Muscle layer of duodenum (tissue), 2 donors: ENCODE measurements at regions not wholly inside any gene's neighbourhood (a gene's known extent, or its start where the extent isn't known, plus 50 kb on each side); places are given as distances from the start of the nearest gene placed in this dataset.

ENCODE experiments used
- H3K27ac ChIP-seq: one replicate; pipeline ENCODE4 v1.7.0; 2013; ENCODE audit warnings: mild to moderate bottlenecking, low read length
- H3K27me3 ChIP-seq: one replicate; pipeline ENCODE4 v1.7.0; 2013; ENCODE audit warnings: low read depth, mild to moderate bottlenecking, control low read depth, low read length
- H3K36me3 ChIP-seq, 2 donors: one replicate each; pipeline ENCODE4 v1.7.0; 2013; ENCODE audit warnings: low read length in 2 of 2, control low read depth in 1 of 2, mild to moderate bottlenecking in 1 of 2; ENCODE audit not compliant: insufficient read depth in 2 of 2, control insufficient read depth in 1 of 2
- H3K4me1 ChIP-seq, 2 donors: one replicate each; pipeline ENCODE4 v1.7.0; 2013; ENCODE audit warnings: low read length in 2 of 2, mild to moderate bottlenecking in 2 of 2, control low read depth in 1 of 2, moderate library complexity in 1 of 2; ENCODE audit not compliant: insufficient read depth in 2 of 2, control insufficient read depth in 1 of 2
- H3K4me3 ChIP-seq, 2 donors: one replicate each; pipeline ENCODE4 v1.7.0; 2013; ENCODE audit warnings: low read length in 2 of 2, low read depth in 1 of 2, mild to moderate bottlenecking in 1 of 2
- H3K9me3 ChIP-seq, 2 donors: one replicate each; pipeline ENCODE4 v1.7.0; 2013; ENCODE audit warnings: low read length in 2 of 2, control low read depth in 1 of 2, mild to moderate bottlenecking in 1 of 2; ENCODE audit not compliant: control insufficient read depth in 1 of 2
- donor health status: healthy.

DNA sequence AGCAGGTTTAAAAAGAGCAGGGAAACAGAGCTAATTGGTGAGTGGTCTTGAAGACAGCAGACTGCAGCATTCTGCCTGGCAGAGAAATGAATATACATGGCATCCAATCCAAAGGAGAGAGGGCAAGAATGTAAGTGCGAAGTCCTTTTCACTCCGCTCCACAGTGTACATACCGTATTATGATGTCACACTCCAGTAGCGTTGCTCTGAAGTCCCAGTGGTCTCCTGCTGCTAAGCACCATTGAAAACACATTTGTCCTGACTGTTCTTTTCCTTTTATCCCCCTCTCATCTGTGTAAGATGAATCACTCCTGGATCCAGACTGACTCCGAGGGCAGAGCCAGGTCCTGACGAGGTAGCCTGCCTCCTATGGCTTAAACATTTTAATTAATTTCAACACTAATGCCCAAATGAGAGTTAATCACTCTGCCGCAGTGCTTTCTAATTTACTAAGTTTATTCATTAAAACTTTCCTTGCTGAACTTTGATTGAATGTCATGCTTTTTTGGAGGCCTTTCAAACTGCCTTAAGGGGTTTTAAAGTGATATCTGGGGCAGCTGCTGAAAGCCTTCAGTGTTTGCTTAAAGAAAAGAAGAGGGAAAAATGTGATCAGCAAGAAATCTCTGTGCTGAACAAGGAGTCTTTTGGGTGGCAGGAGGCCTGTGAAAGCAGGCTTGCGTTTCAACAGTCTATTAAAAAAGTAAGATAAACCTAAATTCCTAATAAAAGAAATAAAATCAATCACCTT lies 227.2 kb downstream of the ATG4C start:
- Histone ChIP-seq H3K36me3 (no peaks in the 10 kb centered on the region), H3K27me3 (no peaks in the 10 kb centered on the region), H3K4me1 (no peaks in the 10 kb centered on the region), H3K9me3 (no peaks in the 10 kb centered on the region), H3K27ac (no peak overlapping the region), H3K4me3 (no peak overlapping the region)

GRCh38 chr1:63012339-63012738 lies 228.4 kb downstream of the ATG4C start:
- Histone ChIP-seq H3K27ac (no peak overlapping the region), H3K9me3 (no peaks in the 10 kb centered on the region), H3K27me3 (no peaks in the 10 kb centered on the region), H3K4me3 (no peak overlapping the region), H3K4me1 (no peaks in the 10 kb centered on the region), H3K36me3 (no peaks in the 10 kb centered on the region)

DNA sequence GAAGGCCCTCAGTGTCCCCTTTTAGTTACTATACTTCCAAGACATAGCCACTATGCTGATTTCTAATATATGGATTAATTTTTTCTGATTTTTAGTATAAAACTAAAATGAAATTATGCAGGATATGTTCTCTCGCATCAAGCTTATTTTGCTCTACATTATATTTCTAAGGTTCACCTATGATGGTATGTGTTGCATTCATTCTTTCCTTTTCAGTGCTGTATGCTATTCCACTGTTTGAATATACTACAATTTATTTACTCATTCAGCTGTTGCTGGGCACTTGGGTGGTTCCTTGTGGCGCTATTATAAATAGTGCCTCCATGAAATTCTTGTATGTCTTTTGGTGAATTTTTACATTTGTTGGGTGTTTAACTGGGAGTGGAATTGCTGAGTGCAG lies 230.3 kb downstream of the ATG4C start:
- H3K27ac ChIP-seq, result no peak overlapping the region
- H3K36me3 ChIP-seq, result no peaks in the 10 kb centered on the region
- no peak overlapping the region for H3K4me3 ChIP-seq
- H3K9me3 ChIP-seq, result no peaks in the 10 kb centered on the region
- no peaks in the 10 kb centered on the region for H3K27me3 ChIP-seq
- no peaks in the 10 kb centered on the region for H3K4me1 ChIP-seq

DNA sequence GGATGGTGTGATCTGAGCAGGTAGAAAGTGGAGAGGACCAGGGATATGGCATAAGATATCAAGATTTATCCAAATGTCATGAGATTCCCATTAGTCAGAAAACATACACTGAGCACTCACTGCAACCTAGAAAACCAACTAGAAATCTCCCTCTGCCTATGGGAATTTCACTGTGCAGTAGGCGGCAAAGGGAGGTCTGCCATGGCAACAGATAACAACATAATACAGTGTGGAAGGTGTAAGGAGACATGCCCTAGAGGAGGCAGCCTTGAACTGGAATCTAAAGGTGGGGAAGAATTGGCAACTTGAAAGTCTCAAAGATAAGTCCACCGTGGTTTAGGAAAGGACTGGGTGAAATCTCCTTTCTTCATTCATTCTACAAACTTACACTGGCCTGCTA lies 238.4 kb downstream of the ATG4C start:
- Histone ChIP-seq H3K27me3 (no peaks in the 10 kb centered on the region), H3K4me3 (no peak overlapping the region), H3K4me1 (no peaks in the 10 kb centered on the region), H3K27ac (no peak overlapping the region), H3K9me3 (no peaks in the 10 kb centered on the region), H3K36me3 (no peaks in the 10 kb centered on the region)

- Histone ChIP-seq H3K36me3 (no peaks in the 10 kb centered on the region), H3K27ac (no peak overlapping the region), H3K27me3 (no peaks in the 10 kb centered on the region), H3K4me1 (no peaks in the 10 kb centered on the region), H3K9me3 (no peaks in the 10 kb centered on the region), H3K4me3 (no peak overlapping the region)
These were observed 239.2 kb downstream of the ATG4C start for GRCh38 chr1:63023171-63023570.

- H3K27me3 ChIP-seq, result no peaks in the 10 kb centered on the region
- no peak overlapping the region for H3K27ac ChIP-seq
These were observed 239.7 kb downstream of the ATG4C start for GRCh38 chr1:63023637-63024036.

GRCh38 chr1:63024132-63024531 lies 240.2 kb downstream of the ATG4C start:
- H3K27ac ChIP-seq, result no peak overlapping the region
- H3K9me3 ChIP-seq, result peaks cover 0 to 4% of the 10 kb centered on the region in 2 donors
- H3K4me3 ChIP-seq, result no peak overlapping the region
- H3K4me1 ChIP-seq, result no peaks in the 10 kb centered on the region
- H3K36me3 ChIP-seq, result no peaks in the 10 kb centered on the region
- H3K27me3 ChIP-seq, result no peaks in the 10 kb centered on the region

More at GRCh38 chr1:63023637-63024036, 239.7 kb downstream of the ATG4C start:
- Histone ChIP-seq H3K36me3 (no peaks in the 10 kb centered on the region), H3K9me3 (no peaks in the 10 kb centered on the region), H3K4me1 (no peaks in the 10 kb centered on the region), H3K4me3 (no peak overlapping the region)

DNA sequence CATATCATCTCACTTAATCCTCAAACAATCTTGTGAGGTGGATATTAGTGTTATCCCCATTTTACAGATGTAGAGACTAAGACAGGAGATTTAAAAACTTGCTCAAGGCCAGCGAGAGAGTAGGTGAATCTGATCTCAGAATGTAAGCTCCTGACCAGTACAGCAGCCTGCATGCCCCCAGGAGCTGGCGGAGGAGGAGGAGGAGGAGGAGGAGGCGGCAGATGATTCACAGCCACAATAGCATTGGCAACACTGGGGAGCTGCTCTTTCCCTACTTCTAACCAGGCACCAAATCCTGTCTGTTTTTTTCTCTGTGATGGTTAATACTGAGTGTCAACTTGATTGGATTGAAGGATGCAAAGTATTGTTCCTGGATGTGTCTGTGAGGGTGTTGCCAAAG lies 243.2 kb downstream of the ATG4C start:
- Histone ChIP-seq H3K36me3 (no peaks in the 10 kb centered on the region), H3K9me3 (peaks cover 0 to 8% of the 10 kb centered on the region in 2 donors), H3K27ac (no peak overlapping the region), H3K4me1 (no peaks in the 10 kb centered on the region), H3K4me3 (no peak overlapping the region), H3K27me3 (no peaks in the 10 kb centered on the region)

GRCh38 chr1:63032171-63032570 lies 248.2 kb downstream of the ATG4C start:
- H3K4me1 ChIP-seq, result no peaks in the 10 kb centered on the region
- H3K27me3 ChIP-seq, result no peaks in the 10 kb centered on the region
- H3K27ac ChIP-seq, result no peak overlapping the region
- peaks cover 0 to 8% of the 10 kb centered on the region in 2 donors for H3K9me3 ChIP-seq
- no peak overlapping the region for H3K4me3 ChIP-seq
- H3K36me3 ChIP-seq, result no peaks in the 10 kb centered on the region

- no peak overlapping the region for H3K27ac ChIP-seq
- H3K27me3 ChIP-seq, result no peaks in the 10 kb centered on the region
- H3K9me3 ChIP-seq, result peaks cover 0 to 8% of the 10 kb centered on the region in 2 donors
- no peak overlapping the region for H3K4me3 ChIP-seq
- no peaks in the 10 kb centered on the region for H3K4me1 ChIP-seq
- H3K36me3 ChIP-seq, result no peaks in the 10 kb centered on the region
These were observed 249.3 kb downstream of the ATG4C start for GRCh38 chr1:63033211-63033610.

- no peaks in the 10 kb centered on the region for H3K36me3 ChIP-seq
- H3K9me3 ChIP-seq, result peaks cover 0 to 2% of the 10 kb centered on the region in 2 donors
- no peak overlapping the region for H3K4me3 ChIP-seq
- no peaks in the 10 kb centered on the region for H3K4me1 ChIP-seq
- H3K27ac ChIP-seq, result no peak overlapping the region
- H3K27me3 ChIP-seq, result no peaks in the 10 kb centered on the region
These were observed 250.3 kb downstream of the ATG4C start for GRCh38 chr1:63034256-63034655.

DNA sequence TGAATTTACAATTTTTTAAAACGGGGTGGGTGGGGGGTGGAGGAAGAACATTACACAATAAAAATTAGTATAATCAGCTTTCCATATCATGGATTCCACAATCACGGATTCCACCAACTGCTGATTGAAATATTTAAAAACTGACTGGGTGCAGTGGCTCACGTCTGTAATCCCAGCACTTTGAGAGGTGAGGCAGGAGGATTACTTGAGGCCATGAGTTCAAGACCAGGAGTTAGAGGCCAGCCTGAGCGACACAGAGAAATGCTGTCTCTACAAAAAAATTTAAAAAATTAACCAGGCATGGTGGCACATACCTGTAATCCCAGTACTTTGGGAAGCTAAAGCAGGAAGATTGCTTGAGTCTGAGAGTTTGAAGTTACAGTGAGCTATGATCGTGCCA lies 254.7 kb downstream of the ATG4C start:
- H3K36me3 ChIP-seq, result no peaks in the 10 kb centered on the region
- no peaks in the 10 kb centered on the region for H3K4me1 ChIP-seq
- H3K4me3 ChIP-seq, result no peak overlapping the region
- H3K27me3 ChIP-seq, result no peaks in the 10 kb centered on the region
- no peak overlapping the region for H3K27ac ChIP-seq
- H3K9me3 ChIP-seq, result no peaks in the 10 kb centered on the region
